Thoracic aorta (tissue), 2 donors: ENCODE measurements at regions not wholly inside any gene's neighbourhood (a gene's known extent, or its start where the extent isn't known, plus 50 kb on each side); places are given as distances from the start of the nearest gene placed in this dataset.

ENCODE experiments used
- ATAC-seq: fragments of 150-250 bp; one replicate; pipeline ENCODE4 v1.8.0; 2017; ENCODE audit warnings: low read depth; ENCODE audit not compliant: insufficient number of reproducible peaks, low FRiP score
- DNase-seq: peaks from one replicate; pipeline ENCODE4 v3.0.0-alpha.2; 2020; ENCODE audit warnings: low spot score
- H3K27ac ChIP-seq, 2 donors: fragments of 200-600 bp; sonication (generic); 1 replicate in 1 of 2; 2 replicates in 1 of 2; pipeline ENCODE4 v1.5.1; 2016; ENCODE audit warnings: mild to moderate bottlenecking in 2 of 2, moderate library complexity in 2 of 2
- H3K27me3 ChIP-seq: fragments of 200-600 bp; sonication (generic); replicated peaks from 2 replicates; pipeline ENCODE4 v1.6.0; 2016; ENCODE audit warnings: mild to moderate bottlenecking; ENCODE audit not compliant: insufficient read depth
- H3K36me3 ChIP-seq: fragments of 200-600 bp; sonication (generic); one replicate; pipeline ENCODE4 v1.5.1; 2016
- H3K4me1 ChIP-seq, 2 donors: fragments of 200-600 bp; sonication (generic); 1 replicate in 1 of 2; 2 replicates in 1 of 2; pipeline versions ENCODE4 v1.5.1 to v1.6.0; 2016; ENCODE audit warnings: low read depth in 2 of 2, mild to moderate bottlenecking in 1 of 2; ENCODE audit not compliant: control insufficient read depth in 1 of 2
- H3K4me3 ChIP-seq: fragments of 200-600 bp; sonication (generic); 2 replicates; pipeline ENCODE4 v1.5.1; 2016; ENCODE audit warnings: mild to moderate bottlenecking
- H3K9me3 ChIP-seq: fragments of 200-600 bp; sonication (generic); 2 replicates; pipeline ENCODE4 v1.5.1; 2016
- CTCF ChIP-seq: fragments of 200-600 bp; sonication (generic); IDR thresholded peaks from one replicate; pipeline ENCODE4 v1.5.1; 2019; ENCODE audit warnings: antibody characterized with exemption

GRCh38 chr2:82282111-82282882 is 1977.7 kb upstream of the LRRTM1 start:
- TF ChIP-seq CTCF, result no peak
- Histone ChIP-seq H3K9me3 (no peaks in the 10 kb centered on the region), H3K27ac (no peak overlapping the region), H3K27me3 (no peaks in the 10 kb centered on the region), H3K4me3 (no peak overlapping the region), H3K4me1 (no peaks in the 10 kb centered on the region), H3K36me3 (no peaks in the 10 kb centered on the region)
- ATAC-seq (no peak), DNase-seq (no peak)

GRCh38 chr2:82279367-82279766 is 1974.8 kb upstream of the LRRTM1 start:
- ATAC-seq, result no peak
- Histone ChIP-seq H3K9me3 (no peaks in the 10 kb centered on the region), H3K27me3 (no peaks in the 10 kb centered on the region), H3K4me3 (no peak overlapping the region), H3K27ac (no peak overlapping the region), H3K4me1 (no peaks in the 10 kb centered on the region), H3K36me3 (no peaks in the 10 kb centered on the region)
- TF ChIP-seq CTCF, result no peak
- DNase-seq, result no peak

GRCh38 chr2:82278416-82278815 is 1973.9 kb upstream of the LRRTM1 start:
- no peak for ATAC-seq
- DNase-seq, result no peak
- H3K36me3 ChIP-seq, result no peaks in the 10 kb centered on the region
- H3K27ac ChIP-seq, result no peak overlapping the region
- no peaks in the 10 kb centered on the region for H3K27me3 ChIP-seq
- H3K4me3 ChIP-seq, result no peak overlapping the region
- no peak for TF ChIP-seq CTCF
- no peaks in the 10 kb centered on the region for H3K9me3 ChIP-seq
- no peaks in the 10 kb centered on the region for H3K4me1 ChIP-seq

- H3K36me3 ChIP-seq, result no peaks in the 10 kb centered on the region
- no peaks in the 10 kb centered on the region for H3K27me3 ChIP-seq
- no peak for DNase-seq
- no peak for ATAC-seq
- no peak for TF ChIP-seq CTCF
- H3K4me1 ChIP-seq, result no peaks in the 10 kb centered on the region
- H3K27ac ChIP-seq, result no peak overlapping the region
- no peak overlapping the region for H3K4me3 ChIP-seq
- H3K9me3 ChIP-seq, result no peaks in the 10 kb centered on the region
Observed at GRCh38 chr2:82275599-82275998, 1971.0 kb upstream of the LRRTM1 start.

- no peaks in the 10 kb centered on the region for H3K4me1 ChIP-seq
- no peak overlapping the region for H3K27ac ChIP-seq
- no peak overlapping the region for H3K4me3 ChIP-seq
- H3K9me3 ChIP-seq, result no peaks in the 10 kb centered on the region
- no peaks in the 10 kb centered on the region for H3K27me3 ChIP-seq
- TF ChIP-seq CTCF, result no peak
- H3K36me3 ChIP-seq, result no peaks in the 10 kb centered on the region
- no peak for ATAC-seq
- DNase-seq, result no peak
Observed at GRCh38 chr2:82268446-82268845, 1963.9 kb upstream of the LRRTM1 start.
